ENCODE measurements at regions not wholly inside any gene's neighbourhood (a gene's known extent, or its start where the extent isn't known, plus 50 kb on each side); places are given as distances from the start of the nearest gene placed in this dataset.

DNA sequence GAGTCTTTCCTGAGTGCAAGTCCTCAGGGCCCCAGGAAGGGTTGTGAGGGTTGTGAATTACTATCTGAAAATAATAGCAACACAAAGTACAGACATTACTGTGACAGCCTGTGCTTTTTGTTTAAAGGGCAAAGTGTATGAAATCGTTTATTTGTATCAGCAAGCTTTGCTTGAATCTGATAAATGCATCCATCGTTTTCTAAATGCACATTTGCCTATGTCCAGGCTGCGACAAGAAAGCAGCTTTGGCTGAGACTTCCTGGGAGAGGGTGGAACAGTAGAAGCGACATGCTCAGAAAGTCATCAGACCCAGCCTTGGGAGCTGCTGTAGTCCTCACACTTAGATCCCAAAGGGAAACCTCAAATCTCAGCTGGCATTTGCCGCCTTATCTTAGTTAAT lies 524.2 kb upstream of the SALL3 start:
- Histone ChIP-seq H3K36me3 (no peaks in the 10 kb centered on the region), H3K4me1 (no peaks in the 10 kb centered on the region), H3K4me3 (no peak overlapping the region), H3K27me3 (no peaks in the 10 kb centered on the region), H3K27ac (no peak overlapping the region), H3K9me3 (peaks cover 0 to 4% (median 0%) of the 10 kb centered on the region in 12 donors)
- DNase-seq: no peak
- WGBS, 4 donors: 77 to 89% (median 84%) methylated on average over 5 of the region's 5 CpGs
- intact Hi-C loops (cut with DNase I): no loop called here
- ATAC-seq: no peak
- TF ChIP-seq POLR2A (IDR thresholded peaks at IDR 0.05): no peak
- TF ChIP-seq, protein P1, sequence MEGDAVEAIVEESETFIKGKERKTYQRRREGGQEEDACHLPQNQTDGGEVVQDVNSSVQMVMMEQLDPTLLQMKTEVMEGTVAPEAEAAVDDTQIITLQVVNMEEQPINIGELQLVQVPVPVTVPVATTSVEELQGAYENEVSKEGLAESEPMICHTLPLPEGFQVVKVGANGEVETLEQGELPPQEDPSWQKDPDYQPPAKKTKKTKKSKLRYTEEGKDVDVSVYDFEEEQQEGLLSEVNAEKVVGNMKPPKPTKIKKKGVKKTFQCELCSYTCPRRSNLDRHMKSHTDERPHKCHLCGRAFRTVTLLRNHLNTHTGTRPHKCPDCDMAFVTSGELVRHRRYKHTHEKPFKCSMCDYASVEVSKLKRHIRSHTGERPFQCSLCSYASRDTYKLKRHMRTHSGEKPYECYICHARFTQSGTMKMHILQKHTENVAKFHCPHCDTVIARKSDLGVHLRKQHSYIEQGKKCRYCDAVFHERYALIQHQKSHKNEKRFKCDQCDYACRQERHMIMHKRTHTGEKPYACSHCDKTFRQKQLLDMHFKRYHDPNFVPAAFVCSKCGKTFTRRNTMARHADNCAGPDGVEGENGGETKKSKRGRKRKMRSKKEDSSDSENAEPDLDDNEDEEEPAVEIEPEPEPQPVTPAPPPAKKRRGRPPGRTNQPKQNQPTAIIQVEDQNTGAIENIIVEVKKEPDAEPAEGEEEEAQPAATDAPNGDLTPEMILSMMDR (IDR thresholded peaks at IDR 0.05): no peak

DNA sequence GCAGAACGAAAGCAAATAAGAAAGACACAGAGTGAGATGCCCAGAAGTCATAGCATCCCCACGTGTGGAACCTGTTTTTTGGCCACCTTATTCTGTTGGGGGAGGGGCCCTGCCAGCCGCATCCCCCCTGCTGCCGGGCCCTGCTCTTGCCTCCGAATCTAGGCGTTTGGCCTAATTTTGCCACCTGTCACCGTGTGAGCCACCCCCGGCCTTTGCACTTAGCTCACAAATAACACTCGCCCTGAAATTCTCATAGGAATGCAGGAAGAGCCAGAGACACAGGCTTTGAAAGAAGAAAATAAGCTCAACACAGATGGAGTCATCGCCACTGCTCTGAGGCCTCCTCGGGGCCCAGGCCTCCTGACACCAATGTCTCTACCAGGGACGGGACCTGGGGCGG lies 522.6 kb upstream of the SALL3 start:
- H3K4me1 ChIP-seq: no peaks in the 10 kb centered on the region
- no peaks in the 10 kb centered on the region for H3K36me3 ChIP-seq
- 60 to 79% (median 76%) methylated on average over 13 of the region's 13 CpGs for WGBS, 4 donors
- no peak for ATAC-seq
- H3K4me3 ChIP-seq: no peak overlapping the region
- H3K27ac ChIP-seq: no peak overlapping the region
- intact Hi-C loops (cut with DNase I): no loop called here
- DNase-seq: no peak
- H3K9me3 ChIP-seq: peaks cover 0 to 4% (median 0%) of the 10 kb centered on the region in 12 donors
- no peaks in the 10 kb centered on the region for H3K27me3 ChIP-seq
- no peak for TF ChIP-seq POLR2A (IDR thresholded peaks at IDR 0.05)
- TF ChIP-seq, protein P1 (IDR thresholded peaks at IDR 0.05): no peak

DNA sequence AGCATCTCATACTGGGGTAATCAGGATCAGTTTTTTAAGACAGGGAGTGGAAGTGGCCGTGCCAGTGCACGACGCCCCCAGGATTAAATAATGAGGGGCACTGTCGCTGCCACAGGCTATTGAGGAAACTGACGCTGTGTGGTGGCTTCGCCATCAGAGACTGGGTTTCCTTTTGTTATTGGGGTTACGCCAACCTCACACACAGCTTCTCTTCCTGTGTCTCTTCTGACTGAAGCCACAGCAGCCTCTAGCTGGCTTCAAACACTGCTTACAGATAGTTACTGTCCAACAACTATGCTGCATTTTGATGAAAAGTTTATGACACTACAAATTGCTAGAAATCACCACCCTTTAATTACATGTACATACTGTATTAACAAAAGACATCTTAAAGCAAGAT lies 521.9 kb upstream of the SALL3 start:
- 62 to 82% (median 72%) methylated on average over 7 of the region's 7 CpGs for WGBS, 4 donors
- Histone ChIP-seq H3K27me3 (no peaks in the 10 kb centered on the region), H3K4me3 (no peak overlapping the region), H3K9me3 (peaks cover 0 to 8% (median 0%) of the 10 kb centered on the region in 12 donors), H3K4me1 (no peaks in the 10 kb centered on the region), H3K36me3 (no peaks in the 10 kb centered on the region), H3K27ac (no peak overlapping the region)
- ATAC-seq (no peak), DNase-seq (no peak)
- TF ChIP-seq POLR2A (IDR thresholded peaks at IDR 0.05): no peak
- TF ChIP-seq, protein P1 (IDR thresholded peaks at IDR 0.05): no peak
- intact Hi-C loops (cut with DNase I): no loop called here

GRCh38 chr18:78458356-78458755 lies 521.3 kb upstream of the SALL3 start:
- 68 to 82% (median 69%) methylated on average over 4 of the region's 4 CpGs for WGBS, 4 donors
- no peaks in the 10 kb centered on the region for H3K27me3 ChIP-seq
- H3K9me3 ChIP-seq: peaks cover 0 to 14% (median under 1%) of the 10 kb centered on the region in 12 donors
- no peak for DNase-seq
- H3K4me1 ChIP-seq: no peaks in the 10 kb centered on the region
- H3K36me3 ChIP-seq: no peaks in the 10 kb centered on the region
- no peak overlapping the region for H3K4me3 ChIP-seq
- intact Hi-C loops (cut with DNase I): no loop called here
- TF ChIP-seq, protein P1 (IDR thresholded peaks at IDR 0.05): no peak
- no peak for TF ChIP-seq POLR2A (IDR thresholded peaks at IDR 0.05)
- H3K27ac ChIP-seq: no peak overlapping the region
- no peak for ATAC-seq

All from heart left ventricle (tissue), 16 donors.